22Rv1 (cell line): ENCODE measurements at regions not wholly inside any gene's neighbourhood (a gene's known extent, or its start where the extent isn't known, plus 50 kb on each side); places are given as distances from the start of the nearest gene placed in this dataset.
"Not testable (repeated sequence)": the region's sequence is repeated elsewhere in the genome, so short reads cannot be mapped to it uniquely, and the experiment has no call there.

Source experiments
- ZFX ChIP-seq: fragments of 450-650 bp; IDR thresholded peaks from 2 replicates; pipeline ENCODE4 v1.6.1; 2017; ENCODE audit warnings: antibody characterized with exemption, borderline replicate concordance
- TF ChIP-seq, protein P1 (sequence below): fragments of 450-650 bp; IDR thresholded peaks from 2 replicates; pipeline ENCODE4 v1.5.1; 2017; ENCODE audit warnings: mild to moderate bottlenecking

DNA sequence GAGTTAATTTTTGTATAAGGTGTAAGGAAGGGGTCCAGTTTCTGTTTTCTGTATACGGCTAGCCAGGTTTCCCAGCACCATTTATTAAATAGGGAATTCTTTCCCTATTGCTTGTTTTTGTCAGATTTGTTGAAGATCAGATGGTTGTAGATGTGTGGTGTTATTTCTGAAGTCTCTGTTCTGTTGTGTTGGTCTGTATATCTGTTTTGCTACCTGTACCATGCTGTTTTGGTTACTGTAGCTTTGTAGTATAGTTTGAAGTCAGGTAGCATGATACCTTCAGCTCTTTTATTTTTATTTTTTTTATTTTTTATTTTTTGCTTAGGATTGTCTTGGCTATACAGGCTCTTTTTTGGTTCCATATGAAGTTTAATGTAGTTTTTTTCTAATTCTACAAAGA lies 114.1 kb downstream of the ZMAT1 start:
- TF ChIP-seq, protein P1, sequence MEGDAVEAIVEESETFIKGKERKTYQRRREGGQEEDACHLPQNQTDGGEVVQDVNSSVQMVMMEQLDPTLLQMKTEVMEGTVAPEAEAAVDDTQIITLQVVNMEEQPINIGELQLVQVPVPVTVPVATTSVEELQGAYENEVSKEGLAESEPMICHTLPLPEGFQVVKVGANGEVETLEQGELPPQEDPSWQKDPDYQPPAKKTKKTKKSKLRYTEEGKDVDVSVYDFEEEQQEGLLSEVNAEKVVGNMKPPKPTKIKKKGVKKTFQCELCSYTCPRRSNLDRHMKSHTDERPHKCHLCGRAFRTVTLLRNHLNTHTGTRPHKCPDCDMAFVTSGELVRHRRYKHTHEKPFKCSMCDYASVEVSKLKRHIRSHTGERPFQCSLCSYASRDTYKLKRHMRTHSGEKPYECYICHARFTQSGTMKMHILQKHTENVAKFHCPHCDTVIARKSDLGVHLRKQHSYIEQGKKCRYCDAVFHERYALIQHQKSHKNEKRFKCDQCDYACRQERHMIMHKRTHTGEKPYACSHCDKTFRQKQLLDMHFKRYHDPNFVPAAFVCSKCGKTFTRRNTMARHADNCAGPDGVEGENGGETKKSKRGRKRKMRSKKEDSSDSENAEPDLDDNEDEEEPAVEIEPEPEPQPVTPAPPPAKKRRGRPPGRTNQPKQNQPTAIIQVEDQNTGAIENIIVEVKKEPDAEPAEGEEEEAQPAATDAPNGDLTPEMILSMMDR: not testable (repeated sequence)
- not testable (repeated sequence) for TF ChIP-seq ZFX
